ENCODE measurements at regions not wholly inside any gene's neighbourhood (a gene's known extent, or its start where the extent isn't known, plus 50 kb on each side); places are given as distances from the start of the nearest gene placed in this dataset.

- TF ChIP-seq TAF1 (IDR thresholded peaks at IDR 0.05; ENCODE audit: low read depth, low read length) (no peak), POLR2AphosphoS5 (IDR thresholded peaks at IDR 0.05; ENCODE audit: low read depth, low read length) (no peak), SPI1 (IDR thresholded peaks at IDR 0.05; ENCODE audit: low read depth, low read length) (no peak)
Observed at GRCh38 chr10:62461120-62461519, 87.0 kb downstream of the ZNF365 start.

All from GM12891 (cell line).